NCI-H2227 treated with DMSO at 0.1 percent for 48 hours (cell line): ENCODE measurements at regions not wholly inside any gene's neighbourhood (a gene's known extent, or its start where the extent isn't known, plus 50 kb on each side); places are given as distances from the start of the nearest gene placed in this dataset.
"Not testable (repeated sequence)": the region's sequence is repeated elsewhere in the genome, so short reads cannot be mapped to it uniquely, and the experiment has no call there.

Source experiments
- DNase-seq: peaks from one replicate; lab custom pipeline; 2025; lab: John Stamatoyannopoulos, UW

GRCh38 chr7:9919-10318 lies 182.5 kb upstream of the FAM20C start:
- not testable (repeated sequence) for DNase-seq

GRCh38 chr7:32565-33280 lies 159.6 kb upstream of the FAM20C start:
- DNase-seq: not testable (repeated sequence)

- DNase-seq: not testable (repeated sequence)
Measured at GRCh38 chr7:35121-35541, 157.2 kb upstream of the FAM20C start.

GRCh38 chr7:36539-36938 lies 155.8 kb upstream of the FAM20C start:
- DNase-seq: not testable (repeated sequence)

GRCh38 chr7:37656-38055 lies 154.7 kb upstream of the FAM20C start:
- not testable (repeated sequence) for DNase-seq

GRCh38 chr7:38444-38843 lies 153.9 kb upstream of the FAM20C start:
- DNase-seq: not testable (repeated sequence)

GRCh38 chr7:39984-40740 lies 152.2 kb upstream of the FAM20C start:
- DNase-seq: not testable (repeated sequence)

GRCh38 chr7:40799-41750 lies 151.3 kb upstream of the FAM20C start:
- DNase-seq: no peak

GRCh38 chr7:41917-42565 lies 150.3 kb upstream of the FAM20C start:
- DNase-seq: no peak

GRCh38 chr7:43791-44540 lies 148.4 kb upstream of the FAM20C start:
- DNase-seq: no peak

GRCh38 chr7:44541-44896 lies 147.9 kb upstream of the FAM20C start:
- DNase-seq: no peak

- no peak for DNase-seq
Measured at GRCh38 chr7:45106-46090, 147.0 kb upstream of the FAM20C start.

GRCh38 chr7:46123-46829 lies 146.1 kb upstream of the FAM20C start:
- no peak for DNase-seq

GRCh38 chr7:46830-47140 lies 145.6 kb upstream of the FAM20C start:
- no peak for DNase-seq

- no peak for DNase-seq
Measured at GRCh38 chr7:51456-52068, 140.8 kb upstream of the FAM20C start.

- no peak for DNase-seq
Measured at GRCh38 chr7:52100-52499, 140.3 kb upstream of the FAM20C start.

GRCh38 chr7:53531-53930 lies 138.8 kb upstream of the FAM20C start:
- no peak for DNase-seq

GRCh38 chr7:54615-55014 lies 137.8 kb upstream of the FAM20C start:
- no peak for DNase-seq

GRCh38 chr7:55690-56248 lies 136.6 kb upstream of the FAM20C start:
- DNase-seq: no peak
